ENCODE measurements at regions not wholly inside any gene's neighbourhood (a gene's known extent, or its start where the extent isn't known, plus 50 kb on each side); places are given as distances from the start of the nearest gene placed in this dataset.

DNA sequence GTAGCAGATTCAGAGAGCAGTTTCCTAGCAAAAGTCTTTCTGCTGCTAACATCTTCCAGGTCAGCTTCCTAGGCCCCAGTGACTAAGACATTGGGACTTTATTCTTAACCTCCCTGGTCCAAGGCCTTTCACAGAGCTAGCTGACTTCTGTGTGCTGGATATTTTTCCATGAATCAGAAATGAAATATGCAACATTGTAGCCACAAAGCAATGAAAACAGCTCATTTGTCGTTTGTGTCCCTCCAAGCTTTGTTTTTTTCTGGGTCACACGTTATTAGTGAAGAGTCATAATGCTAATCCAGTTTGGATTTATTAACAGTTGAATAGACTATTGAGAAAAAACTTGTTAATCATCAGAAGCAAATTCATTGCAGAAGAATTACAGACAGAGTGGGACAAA lies 82.4 kb downstream of the ARF6 start:
- TF ChIP-seq EZH2 (IDR thresholded peaks at IDR 0.05; ENCODE audit: borderline replicate concordance, insufficient read depth, low read depth, low read length, poor library complexity, severe bottlenecking): no peak
- TF ChIP-seq, protein P1, sequence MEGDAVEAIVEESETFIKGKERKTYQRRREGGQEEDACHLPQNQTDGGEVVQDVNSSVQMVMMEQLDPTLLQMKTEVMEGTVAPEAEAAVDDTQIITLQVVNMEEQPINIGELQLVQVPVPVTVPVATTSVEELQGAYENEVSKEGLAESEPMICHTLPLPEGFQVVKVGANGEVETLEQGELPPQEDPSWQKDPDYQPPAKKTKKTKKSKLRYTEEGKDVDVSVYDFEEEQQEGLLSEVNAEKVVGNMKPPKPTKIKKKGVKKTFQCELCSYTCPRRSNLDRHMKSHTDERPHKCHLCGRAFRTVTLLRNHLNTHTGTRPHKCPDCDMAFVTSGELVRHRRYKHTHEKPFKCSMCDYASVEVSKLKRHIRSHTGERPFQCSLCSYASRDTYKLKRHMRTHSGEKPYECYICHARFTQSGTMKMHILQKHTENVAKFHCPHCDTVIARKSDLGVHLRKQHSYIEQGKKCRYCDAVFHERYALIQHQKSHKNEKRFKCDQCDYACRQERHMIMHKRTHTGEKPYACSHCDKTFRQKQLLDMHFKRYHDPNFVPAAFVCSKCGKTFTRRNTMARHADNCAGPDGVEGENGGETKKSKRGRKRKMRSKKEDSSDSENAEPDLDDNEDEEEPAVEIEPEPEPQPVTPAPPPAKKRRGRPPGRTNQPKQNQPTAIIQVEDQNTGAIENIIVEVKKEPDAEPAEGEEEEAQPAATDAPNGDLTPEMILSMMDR (IDR thresholded peaks at IDR 0.05): no peak
